GM23248 (cell line): ENCODE measurements at regions not wholly inside any gene's neighbourhood (a gene's known extent, or its start where the extent isn't known, plus 50 kb on each side); places are given as distances from the start of the nearest gene placed in this dataset.

Experiments used
- DNase-seq: peaks from one replicate; pipeline ENCODE4 v3.0.0-alpha.2; 2015
- H2AFZ ChIP-seq: fragments of 200-600 bp; sonication (generic); 2 replicates; pipeline ENCODE4 v1.6.1; 2016; ENCODE audit warnings: antibody characterized with exemption
- H3F3A ChIP-seq: fragments of 200-600 bp; sonication (generic); 2 replicates; pipeline ENCODE4 v1.6.1; 2016; ENCODE audit warnings: mild to moderate bottlenecking, antibody characterized with exemption, mixed run types; ENCODE audit not compliant: insufficient read depth
- H3K27ac ChIP-seq: fragments of 200-600 bp; sonication (generic); 2 replicates; pipeline ENCODE4 v1.5.1; 2016; ENCODE audit warnings: mild to moderate bottlenecking
- H3K27me3 ChIP-seq: fragments of 200-600 bp; sonication (generic); replicated peaks from 2 replicates; pipeline ENCODE4 v1.6.1; 2016; ENCODE audit warnings: mild to moderate bottlenecking; ENCODE audit not compliant: insufficient read depth
- H3K36me3 ChIP-seq: fragments of 200-600 bp; sonication (generic); 2 replicates; pipeline ENCODE4 v1.6.1; 2016; ENCODE audit warnings: low read depth, mild to moderate bottlenecking
- H3K4me1 ChIP-seq: fragments of 200-600 bp; sonication (generic); 2 replicates; pipeline ENCODE4 v1.6.1; 2016; ENCODE audit warnings: mild to moderate bottlenecking; ENCODE audit not compliant: insufficient read depth
- H3K4me2 ChIP-seq: fragments of 200-600 bp; sonication (generic); one replicate; pipeline ENCODE4 v1.6.1; 2016; ENCODE audit warnings: mild to moderate bottlenecking; ENCODE audit not compliant: unreplicated experiment
- H3K4me3 ChIP-seq: fragments of 200-600 bp; sonication (generic); 2 replicates; pipeline ENCODE4 v1.5.1; 2016; ENCODE audit warnings: mild to moderate bottlenecking
- H3K79me2 ChIP-seq: fragments of 200-600 bp; sonication (generic); 2 replicates; pipeline ENCODE4 v1.6.1; 2016; ENCODE audit warnings: mild to moderate bottlenecking; ENCODE audit not compliant: insufficient read depth
- H3K9ac ChIP-seq: fragments of 200-600 bp; sonication (generic); 2 replicates; pipeline ENCODE4 v1.6.1; 2016; ENCODE audit warnings: mild to moderate bottlenecking
- H3K9me2 ChIP-seq: fragments of 200-600 bp; sonication (generic); 2 replicates; pipeline ENCODE4 v1.6.1; 2016; ENCODE audit warnings: mixed run types, mild to moderate bottlenecking, moderate library complexity; ENCODE audit not compliant: insufficient read depth
- H3K9me3 ChIP-seq: fragments of 200-600 bp; sonication (generic); one replicate; pipeline ENCODE4 v1.6.1; 2017; ENCODE audit warnings: low read depth
- H4K20me1 ChIP-seq: fragments of 200-600 bp; sonication (generic); 2 replicates; pipeline ENCODE4 v1.6.0; 2016; ENCODE audit not compliant: insufficient read depth
- EZH2 ChIP-seq: fragments of 200-600 bp; sonication (generic); IDR thresholded peaks from 2 replicates; pipeline ENCODE4 v1.6.1; 2018; ENCODE audit warnings: antibody characterized with exemption, mild to moderate bottlenecking; ENCODE audit not compliant: insufficient read depth, poor library complexity, severe bottlenecking
- EZH2phosphoT487 ChIP-seq: fragments of 200-600 bp; sonication (generic); IDR thresholded peaks from 2 replicates; pipeline ENCODE4 v1.6.1; 2018; ENCODE audit warnings: antibody characterized with exemption, moderate library complexity, mild to moderate bottlenecking, low read depth; ENCODE audit not compliant: insufficient read depth
- WGBS, 2 experiments: methylation state at CpG; one replicate each; pipeline ENCODE4 v1.1.6; 2015 to 2017; ENCODE audit warnings: low lambda C conversion rate in 2 of 2, low coverage in 1 of 2; ENCODE audit errors: missing lambda C conversion rate in 2 of 2; 5-methylcytosine and 5-hydroxymethylcytosine counted together
- in situ Hi-C: fragments of 300-500 bp; cut with MboI; formaldehyde crosslinking; loops from 2 replicates; pipeline ENCODE4 v1.15.0; 2020

- H3K9ac ChIP-seq: no peak overlapping the region
- H3K79me2 ChIP-seq: no peaks in the 10 kb centered on the region
- H3K36me3 ChIP-seq: no peaks in the 10 kb centered on the region
- H3K4me3 ChIP-seq: no peak overlapping the region
- WGBS, 2 experiments: 25 to 26% methylated on average over 2 of the region's 2 CpGs
- H3K9me2 ChIP-seq: no peaks in the 10 kb centered on the region
- H3K27ac ChIP-seq: no peak overlapping the region
- no peaks in the 10 kb centered on the region for H4K20me1 ChIP-seq
- H3K4me1 ChIP-seq: no peaks in the 10 kb centered on the region
- H3K4me2 ChIP-seq: no peak overlapping the region
- no peak for TF ChIP-seq EZH2phosphoT487
- TF ChIP-seq EZH2: no peak
- in situ Hi-C loops: no loop called here
- no peak for DNase-seq
- H3F3A ChIP-seq: no peaks in the 10 kb centered on the region
- H3K9me3 ChIP-seq: no peaks in the 10 kb centered on the region
- H3K27me3 ChIP-seq: no peaks in the 10 kb centered on the region
- no peak overlapping the region for H2AFZ ChIP-seq
Observed at GRCh38 chr6:102344769-102345168, 951.3 kb downstream of the GRIK2 start.

GRCh38 chr6:102340311-102340710 lies 946.8 kb downstream of the GRIK2 start:
- Histone ChIP-seq H3K4me1 (no peaks in the 10 kb centered on the region), H3K9me3 (no peaks in the 10 kb centered on the region), H3K4me2 (no peak overlapping the region), H3K27me3 (no peaks in the 10 kb centered on the region), H4K20me1 (no peaks in the 10 kb centered on the region), H3K9me2 (no peaks in the 10 kb centered on the region), H3K4me3 (no peak overlapping the region), H3K27ac (no peak overlapping the region), H3K79me2 (no peaks in the 10 kb centered on the region), H3F3A (no peaks in the 10 kb centered on the region), H3K9ac (no peak overlapping the region), H3K36me3 (no peaks in the 10 kb centered on the region), H2AFZ (no peak overlapping the region)
- no peak for DNase-seq
- no peak for TF ChIP-seq EZH2
- WGBS, 2 experiments: 4% methylated on average over 4 of the region's 4 CpGs
- in situ Hi-C loops: no loop called here

- H3K4me2 ChIP-seq: no peak overlapping the region
- H3K9me2 ChIP-seq: no peaks in the 10 kb centered on the region
- no peaks in the 10 kb centered on the region for H3K4me1 ChIP-seq
- H3K4me3 ChIP-seq: no peak overlapping the region
- no peaks in the 10 kb centered on the region for H3K79me2 ChIP-seq
- H3K9ac ChIP-seq: no peak overlapping the region
- H4K20me1 ChIP-seq: no peaks in the 10 kb centered on the region
- H3K36me3 ChIP-seq: no peaks in the 10 kb centered on the region
- no peak for DNase-seq
- H2AFZ ChIP-seq: no peak overlapping the region
- H3K27ac ChIP-seq: no peak overlapping the region
- H3K9me3 ChIP-seq: no peaks in the 10 kb centered on the region
- H3F3A ChIP-seq: no peaks in the 10 kb centered on the region
- H3K27me3 ChIP-seq: no peaks in the 10 kb centered on the region
- 61 to 64% methylated on average over 8 of the region's 8 CpGs for WGBS, 2 experiments
- in situ Hi-C loops: no loop called here
- TF ChIP-seq EZH2phosphoT487: no peak
Observed at GRCh38 chr6:102333736-102334135, 940.2 kb downstream of the GRIK2 start.

- in situ Hi-C loops: no loop called here
- Histone ChIP-seq H3F3A (no peaks in the 10 kb centered on the region), H4K20me1 (no peaks in the 10 kb centered on the region), H3K27me3 (no peaks in the 10 kb centered on the region), H3K9ac (no peak overlapping the region), H3K9me2 (no peaks in the 10 kb centered on the region), H3K27ac (no peak overlapping the region), H3K79me2 (no peaks in the 10 kb centered on the region), H3K4me2 (no peak overlapping the region), H3K36me3 (no peaks in the 10 kb centered on the region), H3K4me3 (no peak overlapping the region), H3K9me3 (no peaks in the 10 kb centered on the region), H3K4me1 (no peaks in the 10 kb centered on the region), H2AFZ (no peak overlapping the region)
- 13% methylated on average over 4 of the region's 4 CpGs for WGBS, 2 experiments
- no peak for DNase-seq
- TF ChIP-seq EZH2phosphoT487 (no peak), EZH2 (no peak)
Observed at GRCh38 chr6:102327697-102328225, 934.3 kb downstream of the GRIK2 start.

GRCh38 chr6:102313699-102314098 lies 920.2 kb downstream of the GRIK2 start:
- DNase-seq: no peak
- in situ Hi-C loops: no loop called here
- H3K4me3 ChIP-seq: no peak overlapping the region
- no peak overlapping the region for H2AFZ ChIP-seq
- H3K9me2 ChIP-seq: no peaks in the 10 kb centered on the region
- peaks cover 4% of the 10 kb centered on the region for H3K9me3 ChIP-seq
- H4K20me1 ChIP-seq: no peaks in the 10 kb centered on the region
- H3K27ac ChIP-seq: no peak overlapping the region
- WGBS, 2 experiments: 0 to 9% methylated on average over 1 of the region's 1 CpG
- no peaks in the 10 kb centered on the region for H3K27me3 ChIP-seq
- no peaks in the 10 kb centered on the region for H3K79me2 ChIP-seq
- H3F3A ChIP-seq: no peaks in the 10 kb centered on the region
- H3K9ac ChIP-seq: no peak overlapping the region
- no peaks in the 10 kb centered on the region for H3K36me3 ChIP-seq
- no peak overlapping the region for H3K4me2 ChIP-seq
- TF ChIP-seq EZH2phosphoT487 (no peak), EZH2 (no peak)
- no peaks in the 10 kb centered on the region for H3K4me1 ChIP-seq
